HCT116 (cell line): ENCODE measurements at regions not wholly inside any gene's neighbourhood (a gene's known extent, or its start where the extent isn't known, plus 50 kb on each side); places are given as distances from the start of the nearest gene placed in this dataset.

ENCODE experiments used
- ATAC-seq: fragments of 200-7000 bp; cut with Tn5 transposase; 2 replicates; pipeline ENCODE4 v1.9.1; 2020; ENCODE audit warnings: mild to moderate bottlenecking, moderate library complexity
- BruUV-seq: library from RNA; stranded (reverse); fragments of 400-500 nt; replicated peaks from 2 replicates; lab custom pipeline; 2021; lab: Mats Ljungman, UMichigan
- CTCF ChIA-PET: fragments of 300-600 bp; sonication (Branson Sonifier 250); formaldehyde crosslinking; loops from one replicate; lab custom pipeline; 2021; ENCODE audit warnings: antibody characterized with exemption; lab: Charles Lee
- POLR2A ChIA-PET: fragments of 300-600, 350-600 bp; sonication (Branson Sonifier 250); formaldehyde crosslinking; loops from one replicate; lab custom pipeline; 2021; ENCODE audit warnings: antibody characterized with exemption; lab: Charles Lee
- RAD21 ChIA-PET, 2 experiments: fragments of 300-600 bp; sonication (Branson Sonifier 250); formaldehyde crosslinking; loops; one replicate each; lab custom pipeline; 2023; ENCODE audit warnings: low total read pairs in 2 of 2; ENCODE audit not compliant: uncharacterized antibody in 2 of 2, unreplicated experiment in 2 of 2, low non-redundant PET in 1 of 2; lab: Charles Lee
- DNase-seq: peaks from one replicate; pipeline ENCODE4 v3.0.0-alpha.2; 2010; ENCODE audit warnings: low read depth, low spot score
- H2AFZ ChIP-seq: fragments of 200-600 bp; shearing (Covaris generic), sonication (generic); 2 replicates; pipeline ENCODE4 v1.6.1; 2017; ENCODE audit warnings: low read depth, mixed run types, mixed read lengths, antibody characterized with exemption, low read length; ENCODE audit not compliant: poor library complexity, severe bottlenecking
- H3K27ac ChIP-seq: 2 replicates; pipeline ENCODE4 v1.5.1; 2012; ENCODE audit warnings: low read depth, low read length
- H3K27me3 ChIP-seq: fragments of 200-600 bp; sonication (generic); 2 replicates; pipeline ENCODE4 v1.6.1; 2016; ENCODE audit warnings: mixed run types, low read length, mixed read lengths; ENCODE audit not compliant: insufficient read depth
- H3K36me3 ChIP-seq, 2 experiments: fragments of 200-500 bp in 1 of 2; fragments of 200-600 bp in 1 of 2; sonication (Bioruptor generic) in 1 of 2; sonication (generic) in 1 of 2; 2 replicates each; pipeline versions ENCODE4 v1.5.1 to v1.6.1; 2014 to 2016; ENCODE audit warnings: low read length in 2 of 2, inconsistent platforms in 1 of 2, mixed read lengths in 1 of 2, mixed run types in 1 of 2; ENCODE audit not compliant: insufficient read depth in 2 of 2, control insufficient read depth in 1 of 2
- H3K4me1 ChIP-seq, 2 experiments: fragments of 200-600 bp in 1 of 2; sonication (generic) in 1 of 2; 2 replicates each; pipeline versions ENCODE4 v1.5.1 to v1.6.1; 2012 to 2017; ENCODE audit warnings: low read length in 2 of 2, inconsistent platforms in 1 of 2, mild to moderate bottlenecking in 1 of 2, mixed read lengths in 1 of 2, mixed run types in 1 of 2, moderate library complexity in 1 of 2; ENCODE audit not compliant: insufficient read depth in 2 of 2, control insufficient read depth in 1 of 2
- H3K4me2 ChIP-seq: fragments of 200-600 bp; sonication (generic); 2 replicates; pipeline ENCODE4 v1.6.1; 2017; ENCODE audit warnings: mixed run types, low read length, mixed read lengths
- H3K4me3 ChIP-seq, 2 experiments: fragments of 200-600 bp in 1 of 2; sonication (generic) in 1 of 2; replicated peaks in 1 of 2; 2 replicates each; pipeline ENCODE4 v1.5.1; 2011 to 2016; ENCODE audit warnings: low read length in 2 of 2, control low read depth in 1 of 2, low read depth in 1 of 2, mild to moderate bottlenecking in 1 of 2, mixed read lengths in 1 of 2, mixed run types in 1 of 2
- H3K79me2 ChIP-seq: fragments of 200-600 bp; sonication (generic); 2 replicates; pipeline ENCODE4 v1.6.1; 2017; ENCODE audit warnings: mild to moderate bottlenecking, mixed run types, low read length, moderate library complexity, mixed read lengths; ENCODE audit not compliant: insufficient read depth
- H3K9ac ChIP-seq: fragments of 200-600 bp; sonication (generic); 2 replicates; pipeline ENCODE4 v1.6.1; 2016; ENCODE audit warnings: low read length, mixed read lengths
- H3K9me2 ChIP-seq: fragments of 200-600 bp; sonication (generic), shearing (Covaris generic); 2 replicates; pipeline ENCODE4 v1.6.1; 2017; ENCODE audit warnings: mixed run types, mild to moderate bottlenecking, moderate library complexity; ENCODE audit not compliant: insufficient read depth
- H3K9me3 ChIP-seq, 2 experiments: fragments of 200-500 bp in 1 of 2; fragments of 200-600 bp in 1 of 2; sonication (Bioruptor generic) in 1 of 2; sonication (generic) in 1 of 2; 2 replicates each; pipeline ENCODE4 v1.6.1; 2014 to 2017; ENCODE audit warnings: low read length in 2 of 2, mixed read lengths in 2 of 2, inconsistent platforms in 1 of 2, low read depth in 1 of 2, mild to moderate bottlenecking in 1 of 2, mixed run types in 1 of 2, moderate library complexity in 1 of 2; ENCODE audit not compliant: control insufficient read depth in 1 of 2, insufficient read depth in 1 of 2
- H4K20me1 ChIP-seq: fragments of 200-600 bp; sonication (generic), shearing (Covaris generic); 2 replicates; pipeline ENCODE4 v1.6.1; 2017; ENCODE audit warnings: mixed run types, mild to moderate bottlenecking, moderate library complexity; ENCODE audit not compliant: insufficient read depth
- CBX3 ChIP-seq: IDR thresholded peaks from 2 replicates; pipeline ENCODE4 v1.6.1; 2012; ENCODE audit warnings: low read depth
- ELF1 ChIP-seq: IDR thresholded peaks from 2 replicates; pipeline ENCODE4 v1.6.1; 2012; ENCODE audit warnings: low read depth, borderline replicate concordance
- EZH2 ChIP-seq: fragments of 200-600 bp; sonication (generic); IDR thresholded peaks from 2 replicates; pipeline ENCODE4 v1.6.1; 2017; ENCODE audit warnings: antibody characterized with exemption, mixed run types
- FOSL1 ChIP-seq: IDR thresholded peaks from 2 replicates; pipeline ENCODE4 v1.6.1; 2012; ENCODE audit warnings: low read depth
- JUND ChIP-seq: IDR thresholded peaks from 2 replicates; pipeline ENCODE4 v1.6.1; 2012
- POLR2A ChIP-seq: IDR thresholded peaks from 2 replicates; pipeline ENCODE4 v1.7.0; 2011; ENCODE audit warnings: borderline replicate concordance; ENCODE audit not compliant: insufficient read depth, insufficient read length; ENCODE audit errors: extremely low read depth
- POLR2AphosphoS5 ChIP-seq: IDR thresholded peaks from 2 replicates; pipeline ENCODE4 v1.6.1; 2011; ENCODE audit warnings: mild to moderate bottlenecking, low read depth, low read length, moderate library complexity
- RAD21 ChIP-seq: IDR thresholded peaks from 2 replicates; pipeline ENCODE4 v1.6.1; 2012; ENCODE audit warnings: low read depth, mild to moderate bottlenecking
- SIN3A ChIP-seq: IDR thresholded peaks from 2 replicates; pipeline ENCODE4 v1.6.1; 2012; ENCODE audit warnings: low read depth
- SP1 ChIP-seq: IDR thresholded peaks from 2 replicates; pipeline ENCODE4 v1.6.1; 2012; ENCODE audit warnings: low read depth
- TCF7L2 ChIP-seq: IDR thresholded peaks from 2 replicates; pipeline ENCODE4 v1.7.0; 2011; ENCODE audit warnings: borderline replicate concordance, inconsistent platforms; ENCODE audit not compliant: insufficient read depth, insufficient read length; ENCODE audit errors: extremely low read depth
- YY1 ChIP-seq: IDR thresholded peaks from 2 replicates; pipeline ENCODE4 v1.6.1; 2011; ENCODE audit warnings: low read length, low read depth, moderate library complexity, mild to moderate bottlenecking; ENCODE audit not compliant: insufficient replicate concordance; ENCODE audit errors: extremely low read depth
- ZFX ChIP-seq: fragments of 450-650 bp; IDR thresholded peaks from 2 replicates; pipeline ENCODE4 v1.6.1; 2017
- ZNF274 ChIP-seq: fragments of 200-500 bp; sonication (Bioruptor generic); IDR thresholded peaks from 2 replicates; pipeline ENCODE4 v1.6.1; 2014; ENCODE audit warnings: mild to moderate bottlenecking, low read depth, low read length, inconsistent platforms
- intact Hi-C: fragments of 100-400 bp; cut with micrococcal nuclease; formaldehyde crosslinking; loops from 2 replicates; pipeline ENCODE4 v1.10.0; 2022
- TF ChIP-seq, protein P1 (sequence below): IDR thresholded peaks from 2 replicates; pipeline ENCODE4 v1.6.1; 2012
- TF ChIP-seq, protein P2 (sequence below): IDR thresholded peaks from 2 replicates; pipeline ENCODE4 v1.6.1; 2012
- TF ChIP-seq, protein P3 (sequence below): IDR thresholded peaks from 2 replicates; pipeline ENCODE4 v1.6.1; 2012; ENCODE audit warnings: low read depth
- TF ChIP-seq, protein P4 (sequence below): IDR thresholded peaks from 2 replicates; pipeline ENCODE4 v1.6.1; 2011; ENCODE audit warnings: mild to moderate bottlenecking, low read length, moderate library complexity; ENCODE audit not compliant: insufficient replicate concordance; ENCODE audit errors: extremely low read depth

DNA sequence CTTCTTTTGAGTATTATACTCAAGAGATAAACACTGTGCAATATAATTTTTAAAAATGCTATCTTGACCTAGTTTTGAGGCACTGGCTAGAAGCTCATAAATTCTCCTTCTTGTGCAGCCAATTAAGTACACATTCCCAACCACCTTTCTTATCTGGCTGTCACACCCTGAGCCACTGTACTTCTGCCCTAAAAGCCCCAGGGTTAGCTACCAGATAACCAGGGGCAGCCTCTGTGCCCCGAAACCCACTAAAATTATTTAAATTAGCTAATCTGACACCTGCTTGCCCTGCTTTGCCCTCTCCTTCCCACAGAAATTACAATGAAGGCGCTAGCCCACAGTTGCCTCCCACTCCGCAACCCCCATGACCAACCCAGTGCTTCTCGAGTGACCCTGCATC is 597.3 kb upstream of the TYRP1 start:
- H3K27ac ChIP-seq = no peak overlapping the region
- H2AFZ ChIP-seq = no peak overlapping the region
- no peaks in the 10 kb centered on the region for H3K36me3 ChIP-seq
- no TSS peak for BruUV-seq
- H3K9ac ChIP-seq = no peak overlapping the region
- no peak overlapping the region for H3K4me2 ChIP-seq
- ChIA-PET POLR2A (no interaction called here), RAD21 (no interaction called here), CTCF (no interaction called here)
- H3K27me3 ChIP-seq = no peaks in the 10 kb centered on the region
- no peak for DNase-seq
- TF ChIP-seq, protein P1, sequence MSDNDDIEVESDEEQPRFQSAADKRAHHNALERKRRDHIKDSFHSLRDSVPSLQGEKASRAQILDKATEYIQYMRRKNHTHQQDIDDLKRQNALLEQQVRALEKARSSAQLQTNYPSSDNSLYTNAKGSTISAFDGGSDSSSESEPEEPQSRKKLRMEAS = no peak
- TF ChIP-seq, protein P2, sequence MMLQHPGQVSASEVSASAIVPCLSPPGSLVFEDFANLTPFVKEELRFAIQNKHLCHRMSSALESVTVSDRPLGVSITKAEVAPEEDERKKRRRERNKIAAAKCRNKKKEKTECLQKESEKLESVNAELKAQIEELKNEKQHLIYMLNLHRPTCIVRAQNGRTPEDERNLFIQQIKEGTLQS = no peak
- TF ChIP-seq POLR2A (no peak), YY1 (no peak), RAD21 (no peak), POLR2AphosphoS5 (no peak), FOSL1 (no peak), CBX3 (no peak), ZFX (no peak), ZNF274 (no peak), TCF7L2 (no peak), ELF1 (no peak), EZH2 (no peak), JUND (no peak), SP1 (no peak), SIN3A (no peak)
- TF ChIP-seq, protein P3, sequence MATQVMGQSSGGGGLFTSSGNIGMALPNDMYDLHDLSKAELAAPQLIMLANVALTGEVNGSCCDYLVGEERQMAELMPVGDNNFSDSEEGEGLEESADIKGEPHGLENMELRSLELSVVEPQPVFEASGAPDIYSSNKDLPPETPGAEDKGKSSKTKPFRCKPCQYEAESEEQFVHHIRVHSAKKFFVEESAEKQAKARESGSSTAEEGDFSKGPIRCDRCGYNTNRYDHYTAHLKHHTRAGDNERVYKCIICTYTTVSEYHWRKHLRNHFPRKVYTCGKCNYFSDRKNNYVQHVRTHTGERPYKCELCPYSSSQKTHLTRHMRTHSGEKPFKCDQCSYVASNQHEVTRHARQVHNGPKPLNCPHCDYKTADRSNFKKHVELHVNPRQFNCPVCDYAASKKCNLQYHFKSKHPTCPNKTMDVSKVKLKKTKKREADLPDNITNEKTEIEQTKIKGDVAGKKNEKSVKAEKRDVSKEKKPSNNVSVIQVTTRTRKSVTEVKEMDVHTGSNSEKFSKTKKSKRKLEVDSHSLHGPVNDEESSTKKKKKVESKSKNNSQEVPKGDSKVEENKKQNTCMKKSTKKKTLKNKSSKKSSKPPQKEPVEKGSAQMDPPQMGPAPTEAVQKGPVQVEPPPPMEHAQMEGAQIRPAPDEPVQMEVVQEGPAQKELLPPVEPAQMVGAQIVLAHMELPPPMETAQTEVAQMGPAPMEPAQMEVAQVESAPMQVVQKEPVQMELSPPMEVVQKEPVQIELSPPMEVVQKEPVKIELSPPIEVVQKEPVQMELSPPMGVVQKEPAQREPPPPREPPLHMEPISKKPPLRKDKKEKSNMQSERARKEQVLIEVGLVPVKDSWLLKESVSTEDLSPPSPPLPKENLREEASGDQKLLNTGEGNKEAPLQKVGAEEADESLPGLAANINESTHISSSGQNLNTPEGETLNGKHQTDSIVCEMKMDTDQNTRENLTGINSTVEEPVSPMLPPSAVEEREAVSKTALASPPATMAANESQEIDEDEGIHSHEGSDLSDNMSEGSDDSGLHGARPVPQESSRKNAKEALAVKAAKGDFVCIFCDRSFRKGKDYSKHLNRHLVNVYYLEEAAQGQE = no peak
- TF ChIP-seq, protein P4, sequence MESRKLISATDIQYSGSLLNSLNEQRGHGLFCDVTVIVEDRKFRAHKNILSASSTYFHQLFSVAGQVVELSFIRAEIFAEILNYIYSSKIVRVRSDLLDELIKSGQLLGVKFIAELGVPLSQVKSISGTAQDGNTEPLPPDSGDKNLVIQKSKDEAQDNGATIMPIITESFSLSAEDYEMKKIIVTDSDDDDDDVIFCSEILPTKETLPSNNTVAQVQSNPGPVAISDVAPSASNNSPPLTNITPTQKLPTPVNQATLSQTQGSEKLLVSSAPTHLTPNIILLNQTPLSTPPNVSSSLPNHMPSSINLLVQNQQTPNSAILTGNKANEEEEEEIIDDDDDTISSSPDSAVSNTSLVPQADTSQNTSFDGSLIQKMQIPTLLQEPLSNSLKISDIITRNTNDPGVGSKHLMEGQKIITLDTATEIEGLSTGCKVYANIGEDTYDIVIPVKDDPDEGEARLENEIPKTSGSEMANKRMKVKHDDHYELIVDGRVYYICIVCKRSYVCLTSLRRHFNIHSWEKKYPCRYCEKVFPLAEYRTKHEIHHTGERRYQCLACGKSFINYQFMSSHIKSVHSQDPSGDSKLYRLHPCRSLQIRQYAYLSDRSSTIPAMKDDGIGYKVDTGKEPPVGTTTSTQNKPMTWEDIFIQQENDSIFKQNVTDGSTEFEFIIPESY = no peak
- no peak overlapping the region for H3K4me3 ChIP-seq
- intact Hi-C loops = no loop called here
- no peak for ATAC-seq
- no peaks in the 10 kb centered on the region for H4K20me1 ChIP-seq
- H3K4me1 ChIP-seq = no peaks in the 10 kb centered on the region
- peaks cover 3 to 22% of the 10 kb centered on the region in 2 experiments; a peak in 2 of 4 replicates for H3K9me3 ChIP-seq
- H3K79me2 ChIP-seq = no peaks in the 10 kb centered on the region
- no peaks in the 10 kb centered on the region for H3K9me2 ChIP-seq
